Thoracic aorta (tissue), 2 donors: ENCODE measurements at regions not wholly inside any gene's neighbourhood (a gene's known extent, or its start where the extent isn't known, plus 50 kb on each side); places are given as distances from the start of the nearest gene placed in this dataset.

ENCODE experiments used
- ATAC-seq: fragments of 150-250 bp; one replicate; pipeline ENCODE4 v1.8.0; 2017; ENCODE audit warnings: low read depth; ENCODE audit not compliant: insufficient number of reproducible peaks, low FRiP score
- DNase-seq: peaks from one replicate; pipeline ENCODE4 v3.0.0-alpha.2; 2020; ENCODE audit warnings: low spot score
- H3K27ac ChIP-seq, 2 donors: fragments of 200-600 bp; sonication (generic); 1 replicate in 1 of 2; 2 replicates in 1 of 2; pipeline ENCODE4 v1.5.1; 2016; ENCODE audit warnings: mild to moderate bottlenecking in 2 of 2, moderate library complexity in 2 of 2
- H3K27me3 ChIP-seq: fragments of 200-600 bp; sonication (generic); replicated peaks from 2 replicates; pipeline ENCODE4 v1.6.0; 2016; ENCODE audit warnings: mild to moderate bottlenecking; ENCODE audit not compliant: insufficient read depth
- H3K36me3 ChIP-seq: fragments of 200-600 bp; sonication (generic); one replicate; pipeline ENCODE4 v1.5.1; 2016
- H3K4me1 ChIP-seq, 2 donors: fragments of 200-600 bp; sonication (generic); 1 replicate in 1 of 2; 2 replicates in 1 of 2; pipeline versions ENCODE4 v1.5.1 to v1.6.0; 2016; ENCODE audit warnings: low read depth in 2 of 2, mild to moderate bottlenecking in 1 of 2; ENCODE audit not compliant: control insufficient read depth in 1 of 2
- H3K4me3 ChIP-seq: fragments of 200-600 bp; sonication (generic); 2 replicates; pipeline ENCODE4 v1.5.1; 2016; ENCODE audit warnings: mild to moderate bottlenecking
- H3K9me3 ChIP-seq: fragments of 200-600 bp; sonication (generic); 2 replicates; pipeline ENCODE4 v1.5.1; 2016
- TF ChIP-seq, protein P1 (sequence below): fragments of 200-600 bp; sonication (generic); IDR thresholded peaks from one replicate; pipeline ENCODE4 v1.5.1; 2019; ENCODE audit warnings: antibody characterized with exemption

DNA sequence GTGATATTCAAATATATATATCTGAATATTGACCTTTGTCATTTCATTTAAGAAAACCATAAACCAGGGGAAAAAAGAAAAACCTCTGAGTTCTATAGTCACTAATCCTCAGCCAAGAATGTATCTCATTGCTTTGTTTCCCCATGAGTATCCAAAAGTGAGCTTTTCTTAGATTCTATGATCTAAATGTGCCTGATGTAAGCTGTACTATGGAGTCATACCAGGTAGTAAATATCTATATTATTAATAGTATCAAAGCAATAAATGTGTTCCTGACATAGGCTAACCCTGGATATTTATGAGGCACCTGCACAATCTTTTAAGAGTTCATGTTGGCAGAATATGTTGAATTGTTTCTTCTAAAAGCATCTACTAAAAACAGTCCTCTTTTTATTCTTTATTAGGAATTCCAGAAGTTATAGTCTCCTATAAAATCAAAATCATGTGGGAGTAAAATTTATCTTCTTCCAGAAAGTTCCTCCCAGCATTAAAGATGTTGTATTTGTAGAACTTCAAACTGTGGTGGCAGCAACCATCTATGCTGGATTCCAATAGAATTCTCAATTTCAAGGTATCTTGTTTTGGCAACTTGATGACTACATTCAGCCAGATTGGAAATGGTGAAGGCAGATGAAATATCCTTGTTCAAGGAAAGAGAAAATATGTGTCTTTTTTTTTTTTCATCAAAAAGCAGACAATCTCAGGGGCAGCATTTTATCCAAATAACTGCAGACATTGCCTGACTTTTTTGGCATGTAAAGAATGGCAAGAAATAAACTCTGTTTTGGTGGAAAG is 139.7 kb upstream of the RASSF8 start:
- Histone ChIP-seq H3K4me1 (no peaks in the 10 kb centered on the region), H3K27me3 (no peaks in the 10 kb centered on the region), H3K4me3 (no peak overlapping the region), H3K36me3 (no peaks in the 10 kb centered on the region), H3K9me3 (no peaks in the 10 kb centered on the region), H3K27ac (no peak overlapping the region)
- ATAC-seq: no peak
- TF ChIP-seq, protein P1, sequence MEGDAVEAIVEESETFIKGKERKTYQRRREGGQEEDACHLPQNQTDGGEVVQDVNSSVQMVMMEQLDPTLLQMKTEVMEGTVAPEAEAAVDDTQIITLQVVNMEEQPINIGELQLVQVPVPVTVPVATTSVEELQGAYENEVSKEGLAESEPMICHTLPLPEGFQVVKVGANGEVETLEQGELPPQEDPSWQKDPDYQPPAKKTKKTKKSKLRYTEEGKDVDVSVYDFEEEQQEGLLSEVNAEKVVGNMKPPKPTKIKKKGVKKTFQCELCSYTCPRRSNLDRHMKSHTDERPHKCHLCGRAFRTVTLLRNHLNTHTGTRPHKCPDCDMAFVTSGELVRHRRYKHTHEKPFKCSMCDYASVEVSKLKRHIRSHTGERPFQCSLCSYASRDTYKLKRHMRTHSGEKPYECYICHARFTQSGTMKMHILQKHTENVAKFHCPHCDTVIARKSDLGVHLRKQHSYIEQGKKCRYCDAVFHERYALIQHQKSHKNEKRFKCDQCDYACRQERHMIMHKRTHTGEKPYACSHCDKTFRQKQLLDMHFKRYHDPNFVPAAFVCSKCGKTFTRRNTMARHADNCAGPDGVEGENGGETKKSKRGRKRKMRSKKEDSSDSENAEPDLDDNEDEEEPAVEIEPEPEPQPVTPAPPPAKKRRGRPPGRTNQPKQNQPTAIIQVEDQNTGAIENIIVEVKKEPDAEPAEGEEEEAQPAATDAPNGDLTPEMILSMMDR: no peak
- no peak for DNase-seq

GRCh38 chr12:25819691-25820090 is 138.8 kb upstream of the RASSF8 start:
- TF ChIP-seq, protein P1: no peak
- Histone ChIP-seq H3K27me3 (no peaks in the 10 kb centered on the region), H3K36me3 (no peaks in the 10 kb centered on the region), H3K9me3 (no peaks in the 10 kb centered on the region), H3K4me1 (no peaks in the 10 kb centered on the region), H3K27ac (no peak overlapping the region), H3K4me3 (no peak overlapping the region)
- DNase-seq (no peak), ATAC-seq (no peak)

DNA sequence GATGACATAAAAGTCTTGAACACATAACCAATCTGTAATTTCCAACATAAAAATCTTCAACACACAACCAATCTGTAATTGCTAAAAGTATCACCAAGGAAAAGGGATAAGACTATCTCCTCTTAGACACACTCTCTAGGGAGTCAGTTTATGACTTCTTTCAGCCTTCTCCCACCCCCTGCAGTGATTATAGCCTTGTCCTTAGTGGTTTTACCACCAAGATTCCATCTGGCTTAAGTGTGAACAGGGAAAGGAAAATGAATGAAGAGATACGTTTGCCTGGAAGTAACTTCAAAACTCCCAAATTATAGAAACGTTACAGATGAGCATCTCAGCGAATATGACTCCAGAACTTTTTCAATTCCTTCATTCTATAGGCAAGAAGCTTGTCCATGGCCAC is 136.2 kb upstream of the RASSF8 start:
- H3K9me3 ChIP-seq: no peaks in the 10 kb centered on the region
- no peak overlapping the region for H3K27ac ChIP-seq
- H3K4me1 ChIP-seq: no peaks in the 10 kb centered on the region
- ATAC-seq: no peak
- no peak overlapping the region for H3K4me3 ChIP-seq
- no peaks in the 10 kb centered on the region for H3K36me3 ChIP-seq
- H3K27me3 ChIP-seq: no peaks in the 10 kb centered on the region
- TF ChIP-seq, protein P1: no peak
- DNase-seq: no peak

DNA sequence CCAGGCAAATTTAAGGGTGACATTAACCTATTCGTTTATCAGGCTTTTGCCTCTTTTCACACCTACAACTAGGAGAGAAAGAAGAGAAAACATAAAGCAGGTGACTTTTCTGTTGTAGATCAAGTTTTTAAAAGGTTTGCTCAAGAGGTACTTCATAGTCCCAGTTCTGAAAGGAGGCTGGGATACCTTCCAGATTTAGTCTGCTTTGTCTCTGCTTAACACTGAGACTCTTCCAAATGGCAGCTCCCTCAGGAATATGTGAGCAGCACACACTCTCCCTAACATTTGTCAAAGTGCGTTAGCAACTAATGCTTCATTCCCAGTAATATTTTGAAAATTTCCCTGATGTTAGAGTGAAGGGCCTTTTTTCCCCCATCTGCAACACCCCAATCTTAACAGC is 133.7 kb upstream of the RASSF8 start:
- ATAC-seq (no peak), DNase-seq (no peak)
- Histone ChIP-seq H3K27me3 (no peaks in the 10 kb centered on the region), H3K4me3 (no peak overlapping the region), H3K9me3 (no peaks in the 10 kb centered on the region), H3K27ac (no peak overlapping the region), H3K4me1 (peaks cover 9 to 19% of the 10 kb centered on the region in 2 donors), H3K36me3 (no peaks in the 10 kb centered on the region)
- TF ChIP-seq, protein P1: no peak

DNA sequence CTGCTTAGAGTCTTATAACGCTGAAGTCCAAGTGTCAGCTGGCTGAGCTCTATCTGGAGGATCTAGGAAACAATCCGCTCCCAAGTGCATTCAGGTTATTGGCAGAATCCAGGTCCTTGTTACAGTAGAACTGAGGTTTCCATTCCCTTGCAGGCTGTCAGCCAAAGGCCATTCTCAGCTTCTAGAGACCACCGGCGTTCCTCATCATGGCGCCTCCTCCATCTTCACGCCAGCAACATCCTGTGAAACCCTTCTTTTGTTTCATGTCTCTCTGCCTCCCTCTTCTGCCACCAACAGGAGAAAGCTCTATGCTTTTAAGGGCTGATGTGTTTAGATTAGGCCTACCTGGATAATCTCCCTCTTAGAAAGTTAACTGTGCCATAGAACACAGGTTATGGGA is 133.0 kb upstream of the RASSF8 start:
- DNase-seq (no peak), ATAC-seq (no peak)
- no peak overlapping the region for H3K27ac ChIP-seq
- no peaks in the 10 kb centered on the region for H3K9me3 ChIP-seq
- TF ChIP-seq, protein P1: no peak
- H3K4me1 ChIP-seq: peaks cover 10 to 23% of the 10 kb centered on the region in 2 donors
- no peaks in the 10 kb centered on the region for H3K27me3 ChIP-seq
- no peaks in the 10 kb centered on the region for H3K36me3 ChIP-seq
- no peak overlapping the region for H3K4me3 ChIP-seq
